Muscle of back (tissue), 3 donors: ENCODE measurements at regions not wholly inside any gene's neighbourhood (a gene's known extent, or its start where the extent isn't known, plus 50 kb on each side); places are given as distances from the start of the nearest gene placed in this dataset.
"Not testable (repeated sequence)": the region's sequence is repeated elsewhere in the genome, so short reads cannot be mapped to it uniquely, and the experiment has no call there.

Source experiments
- DNase-seq, 3 donors: peaks; one replicate each; pipeline versions ENCODE4 v3.0.0 to v3.0.0-alpha.2; 2013

DNA sequence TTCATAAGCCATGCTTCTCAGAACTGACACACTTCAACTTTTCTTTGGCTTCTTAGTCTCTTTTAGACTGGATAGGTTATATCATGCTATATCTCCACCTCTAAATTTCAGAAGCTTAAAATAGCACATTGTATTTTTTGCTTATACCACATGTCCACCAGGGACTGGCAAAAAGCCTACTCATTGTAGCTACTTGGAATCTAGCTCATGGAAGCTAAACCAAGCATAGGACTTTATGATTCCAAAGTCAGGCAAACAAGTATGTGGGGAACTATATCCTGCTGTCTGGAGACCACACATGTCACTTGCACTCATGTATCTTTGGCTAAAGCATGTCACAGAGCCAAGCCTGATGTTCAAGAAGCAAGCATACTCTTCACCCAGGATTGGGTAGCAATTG is 245.0 kb upstream of the RASGRP1 start:
- peak in 1 of 3 donors; percentile 19 for DNase-seq

DNA sequence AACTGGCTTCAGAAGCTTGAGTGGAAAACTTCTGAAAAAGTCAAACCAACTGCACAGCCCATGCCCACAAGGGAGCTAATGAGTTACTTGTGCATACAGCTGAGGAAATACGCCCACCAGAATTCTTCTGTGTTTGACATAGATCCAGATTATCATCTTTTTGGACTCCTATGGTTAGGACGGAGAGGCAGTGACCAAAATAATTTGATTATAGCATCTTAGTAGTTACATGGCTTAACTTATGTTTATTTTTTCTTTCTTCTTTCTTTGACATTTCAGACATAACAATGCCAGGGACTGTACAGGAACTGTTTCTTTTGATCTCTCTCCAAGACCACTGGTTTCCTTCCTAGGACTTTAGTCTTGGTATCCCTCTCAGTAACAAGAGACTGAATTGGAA is 246.1 kb upstream of the RASGRP1 start:
- no peak for DNase-seq

DNA sequence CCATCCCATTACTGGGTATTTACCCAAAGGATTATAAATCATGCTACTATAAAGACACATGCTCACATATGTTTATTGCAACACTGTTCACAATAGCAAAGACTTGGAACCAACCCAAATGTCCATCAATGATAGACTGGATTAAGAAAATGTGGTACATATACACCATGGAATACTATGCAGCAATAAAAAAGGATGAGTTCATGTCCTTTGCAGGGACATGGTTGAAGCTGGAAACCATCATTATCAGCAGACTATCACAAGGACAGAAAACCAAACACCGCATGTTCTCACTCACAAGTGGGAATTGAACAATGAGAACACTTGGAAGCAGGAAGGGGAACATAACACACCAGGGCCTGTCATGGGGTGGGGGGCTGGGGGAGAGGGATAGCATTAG is 249.6 kb upstream of the RASGRP1 start:
- DNase-seq = not testable (repeated sequence)

DNA sequence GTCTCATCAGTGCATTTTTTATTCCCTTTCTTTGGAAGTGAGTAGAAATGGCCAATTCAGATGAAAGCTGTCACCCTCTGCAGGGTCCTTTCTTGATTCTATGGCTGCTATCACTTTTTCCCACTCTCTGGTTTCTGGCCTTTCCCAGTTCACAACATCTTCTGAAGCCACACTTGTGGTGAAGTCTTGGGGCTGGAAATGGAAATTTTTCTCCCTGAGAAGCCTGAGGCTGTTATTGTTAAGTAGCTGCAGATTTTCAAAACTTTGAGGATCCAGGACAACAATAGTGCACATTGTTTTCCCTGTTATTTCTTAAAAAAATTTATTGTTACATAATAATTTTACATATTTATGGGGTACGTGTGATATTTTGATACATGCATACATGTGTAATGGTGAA is 250.3 kb upstream of the RASGRP1 start:
- no peak for DNase-seq

DNA sequence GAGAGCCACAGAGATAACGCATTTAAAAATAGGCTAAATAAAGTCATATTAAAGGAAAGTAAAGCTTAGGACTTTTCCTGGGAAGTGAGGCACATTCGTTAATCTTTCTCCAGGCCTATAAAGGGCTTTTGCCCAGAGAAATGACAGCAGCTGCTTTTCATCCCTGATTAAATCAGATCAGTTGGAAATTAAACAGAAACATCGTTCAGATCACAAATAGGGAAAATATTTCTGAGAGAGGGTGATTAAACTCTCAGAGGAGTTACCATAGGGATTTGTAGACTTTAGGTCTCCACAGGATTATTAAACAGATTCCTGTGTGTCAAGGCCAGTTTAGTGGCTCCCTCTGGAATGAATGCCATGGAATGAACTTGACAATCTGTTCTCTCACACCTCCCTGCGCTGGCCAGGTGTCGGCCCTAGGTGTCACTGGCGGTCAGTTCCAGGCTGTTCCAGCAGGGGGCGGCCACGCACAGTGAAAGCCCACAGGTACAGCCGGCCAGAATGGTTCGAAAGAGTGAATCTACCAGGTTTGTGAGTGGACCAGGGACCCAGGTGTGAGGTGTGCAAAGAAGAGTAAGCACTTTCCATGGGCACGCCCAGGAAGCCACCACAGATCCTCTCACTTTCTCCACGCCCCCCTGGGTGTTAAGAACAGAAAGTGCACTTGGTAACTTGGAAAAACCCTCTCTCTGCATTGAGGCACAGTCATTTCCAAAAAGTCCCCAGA is 253.0 kb upstream of the RASGRP1 start:
- peak; percentile 69 to 83 (median 70) for DNase-seq

DNA sequence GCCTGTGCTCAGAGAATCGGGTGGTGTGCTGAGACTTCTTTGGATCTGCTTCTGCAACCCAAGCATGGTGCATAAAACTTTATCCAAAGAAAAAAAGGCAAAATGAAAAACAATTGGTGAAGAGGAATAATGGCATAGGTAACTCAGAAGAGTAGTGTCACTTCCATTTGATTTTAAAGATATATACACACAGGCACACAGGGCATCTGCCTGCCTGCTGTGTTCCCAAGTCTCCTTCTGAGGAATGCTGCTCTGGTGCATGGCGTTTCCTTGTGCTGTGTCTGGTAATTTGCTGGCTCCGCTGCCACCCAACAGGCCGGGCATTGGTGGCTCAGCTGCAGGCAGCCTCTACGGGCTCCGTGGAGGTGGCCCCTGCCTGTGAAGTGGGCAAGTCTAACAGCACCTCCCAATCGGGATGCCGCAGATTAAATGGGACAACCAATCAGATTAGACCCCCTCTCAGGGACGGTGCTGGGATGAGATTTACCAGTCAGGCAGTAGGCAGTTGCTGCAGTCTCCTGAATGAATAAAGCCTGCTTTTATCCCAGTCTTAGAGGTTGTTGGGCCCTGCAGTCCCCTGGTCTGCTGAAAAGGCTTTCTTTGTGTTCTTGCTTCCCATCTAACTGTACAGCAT is 253.7 kb upstream of the RASGRP1 start:
- DNase-seq = no peak

DNA sequence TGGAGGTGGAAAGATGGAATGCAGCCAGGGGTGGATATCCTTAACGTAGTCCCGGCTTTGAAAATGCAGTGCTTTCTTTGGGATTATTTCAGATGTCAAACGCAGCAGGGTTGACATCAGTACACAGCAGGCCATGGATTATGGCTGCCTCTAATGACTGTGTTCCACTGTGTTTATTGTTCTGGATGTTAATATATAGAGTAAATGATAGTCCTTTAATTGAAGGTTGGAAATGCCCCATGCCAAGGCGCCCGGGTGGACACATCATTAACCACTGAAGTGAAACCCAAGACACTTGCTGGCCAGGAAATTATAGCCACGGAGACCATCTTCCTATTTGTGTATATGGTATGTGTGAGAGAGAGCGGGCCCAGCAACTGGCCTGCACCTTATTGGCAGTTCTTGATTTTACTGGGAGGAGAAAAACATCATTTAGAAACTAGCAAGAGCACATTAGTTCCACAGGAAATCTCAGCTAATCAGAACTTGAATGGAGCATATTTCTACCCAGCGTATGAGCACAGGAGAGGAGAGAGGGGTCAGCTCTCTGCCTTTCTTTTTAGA is 254.9 kb upstream of the RASGRP1 start:
- DNase-seq = no peak

DNA sequence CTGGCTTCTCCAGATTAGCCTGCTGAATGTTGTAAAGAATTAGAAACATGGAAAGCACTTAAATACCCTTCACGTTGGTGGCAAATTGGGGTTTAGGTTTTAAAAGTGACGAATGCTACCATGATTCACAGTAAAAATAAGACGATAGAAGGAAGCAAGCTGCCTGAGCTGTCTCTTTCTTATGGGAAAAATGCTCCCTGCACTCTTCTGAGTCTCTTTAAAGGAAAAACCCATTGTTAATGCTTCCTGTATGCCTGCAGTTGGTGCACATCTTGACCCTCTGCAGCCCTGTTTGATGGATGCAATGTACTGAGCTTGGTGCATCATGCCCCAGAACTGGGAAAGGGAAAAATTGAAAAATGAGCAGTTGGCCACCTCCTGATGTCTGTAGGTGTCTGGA is 258.6 kb upstream of the RASGRP1 start:
- DNase-seq = no peak

DNA sequence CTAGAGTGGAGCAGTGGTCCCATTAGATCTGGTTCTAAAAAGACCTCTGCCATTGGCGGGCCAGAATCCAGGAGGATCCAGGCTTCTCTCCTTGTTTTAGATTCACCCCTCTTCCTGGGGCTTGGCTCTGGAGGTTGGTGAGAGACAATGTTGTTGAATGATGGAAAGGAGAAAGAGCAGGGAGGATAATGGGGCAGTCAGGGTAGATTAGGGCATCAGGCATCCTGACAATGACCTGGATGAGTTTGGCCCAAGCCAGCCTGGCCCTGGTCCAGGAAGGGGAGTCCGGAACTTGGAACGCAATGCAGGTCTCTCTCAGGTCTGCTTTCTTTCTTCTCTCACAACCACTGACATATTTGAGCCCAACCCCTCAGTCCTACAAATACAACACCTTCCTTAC is 260.1 kb upstream of the RASGRP1 start:
- DNase-seq = no peak

DNA sequence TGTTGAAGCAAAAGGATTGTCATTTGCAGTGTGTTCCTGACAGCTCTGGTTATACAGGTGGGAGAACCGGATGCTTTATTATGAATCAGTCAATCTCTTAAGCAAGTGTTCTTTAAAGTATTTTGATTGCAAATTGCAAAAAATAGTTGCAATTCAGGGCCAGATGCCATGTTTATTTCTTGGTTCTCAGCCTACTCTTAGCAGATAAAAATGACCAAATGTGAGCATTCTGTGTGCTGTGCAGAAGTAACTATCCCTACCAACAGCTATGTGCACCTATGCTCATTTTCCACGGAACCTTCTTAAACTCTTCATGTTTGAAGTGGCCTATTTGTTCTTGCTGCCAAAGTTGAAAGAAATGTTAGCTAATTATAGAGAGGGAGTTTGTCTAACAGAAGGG is 262.3 kb upstream of the RASGRP1 start:
- no peak for DNase-seq

DNA sequence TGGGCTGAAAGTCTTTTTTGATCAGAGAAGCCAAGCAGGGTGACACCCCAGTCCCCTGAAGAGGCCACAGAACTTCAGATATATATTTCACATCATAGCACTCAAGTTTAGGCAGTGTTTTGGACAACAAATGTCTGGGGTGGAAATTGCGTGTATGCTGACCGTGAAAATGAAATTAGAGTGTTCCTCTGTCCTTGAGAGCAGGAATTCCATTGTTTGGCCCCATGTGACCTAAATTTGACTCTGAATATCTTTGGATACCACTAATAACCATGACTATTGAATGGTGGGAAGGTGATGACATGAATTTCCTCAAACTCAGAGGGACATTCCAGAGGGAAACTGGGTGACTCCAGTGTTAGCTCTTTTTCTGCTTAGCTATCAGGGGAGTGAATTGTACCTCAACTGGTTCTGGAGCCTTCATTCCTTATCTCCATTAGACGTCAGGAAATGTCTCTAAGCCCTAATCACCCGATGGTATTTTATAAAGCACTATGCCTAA is 263.5 kb upstream of the RASGRP1 start:
- DNase-seq = peak in 1 of 3 donors; percentile 79

DNA sequence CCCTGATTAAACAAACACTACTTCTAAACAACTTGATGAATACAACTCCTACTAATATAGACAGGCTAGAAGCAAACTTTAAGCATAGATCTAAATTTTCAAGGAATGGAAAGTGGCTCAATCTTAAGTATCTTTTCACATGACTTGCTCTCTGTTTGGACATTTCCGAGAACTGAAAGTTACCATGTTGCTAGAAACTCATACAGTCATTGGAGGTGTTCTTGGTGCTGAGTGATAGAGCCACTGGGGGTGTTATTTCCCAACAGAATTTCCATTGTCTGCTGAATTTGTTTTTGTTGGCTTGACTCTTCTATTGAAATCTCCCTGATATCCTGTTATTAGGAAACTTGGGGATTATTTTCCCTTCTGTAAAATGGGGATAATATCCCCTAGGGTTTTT is 264.5 kb upstream of the RASGRP1 start:
- no peak for DNase-seq

DNA sequence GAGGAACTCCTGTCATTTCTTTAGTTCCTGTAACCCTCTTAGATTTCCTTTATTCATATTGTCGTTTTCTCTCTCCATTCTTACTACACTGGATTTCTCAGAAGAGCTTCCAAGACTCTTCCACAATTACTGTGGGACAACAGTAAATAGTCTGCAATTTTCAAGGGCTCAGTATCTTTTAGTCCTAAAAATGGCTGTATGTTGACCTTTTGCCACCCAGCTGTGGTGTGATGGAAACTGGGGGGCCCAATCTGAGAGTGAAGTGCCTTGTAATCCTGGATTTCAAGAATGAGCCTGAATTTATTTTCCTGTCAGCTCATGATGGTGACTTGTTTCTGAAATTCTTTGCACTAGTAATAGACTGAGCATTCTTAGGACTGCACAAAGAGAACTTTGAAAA is 277.6 kb upstream of the RASGRP1 start:
- DNase-seq = no peak

DNA sequence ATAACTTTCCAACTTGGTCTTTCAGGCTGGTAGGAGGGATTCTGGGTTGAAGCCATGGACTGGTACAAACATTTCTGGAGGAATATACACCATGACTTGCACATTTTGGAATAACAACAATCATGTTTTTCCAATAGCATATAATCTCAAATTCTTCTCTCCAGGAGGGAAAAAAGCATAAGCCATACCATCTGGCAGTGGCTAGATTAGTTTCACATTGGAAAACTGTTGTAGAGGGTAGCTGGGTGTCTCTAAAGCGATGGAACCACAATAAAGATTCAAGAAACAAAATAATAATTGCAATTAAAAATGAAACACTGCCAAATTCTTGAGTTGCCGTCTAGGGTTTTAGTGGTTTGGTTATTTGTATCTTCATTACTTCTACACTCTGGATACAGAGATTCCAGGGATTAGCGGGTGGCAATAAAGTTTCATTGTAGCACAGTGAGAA is 278.5 kb upstream of the RASGRP1 start:
- no peak for DNase-seq

DNA sequence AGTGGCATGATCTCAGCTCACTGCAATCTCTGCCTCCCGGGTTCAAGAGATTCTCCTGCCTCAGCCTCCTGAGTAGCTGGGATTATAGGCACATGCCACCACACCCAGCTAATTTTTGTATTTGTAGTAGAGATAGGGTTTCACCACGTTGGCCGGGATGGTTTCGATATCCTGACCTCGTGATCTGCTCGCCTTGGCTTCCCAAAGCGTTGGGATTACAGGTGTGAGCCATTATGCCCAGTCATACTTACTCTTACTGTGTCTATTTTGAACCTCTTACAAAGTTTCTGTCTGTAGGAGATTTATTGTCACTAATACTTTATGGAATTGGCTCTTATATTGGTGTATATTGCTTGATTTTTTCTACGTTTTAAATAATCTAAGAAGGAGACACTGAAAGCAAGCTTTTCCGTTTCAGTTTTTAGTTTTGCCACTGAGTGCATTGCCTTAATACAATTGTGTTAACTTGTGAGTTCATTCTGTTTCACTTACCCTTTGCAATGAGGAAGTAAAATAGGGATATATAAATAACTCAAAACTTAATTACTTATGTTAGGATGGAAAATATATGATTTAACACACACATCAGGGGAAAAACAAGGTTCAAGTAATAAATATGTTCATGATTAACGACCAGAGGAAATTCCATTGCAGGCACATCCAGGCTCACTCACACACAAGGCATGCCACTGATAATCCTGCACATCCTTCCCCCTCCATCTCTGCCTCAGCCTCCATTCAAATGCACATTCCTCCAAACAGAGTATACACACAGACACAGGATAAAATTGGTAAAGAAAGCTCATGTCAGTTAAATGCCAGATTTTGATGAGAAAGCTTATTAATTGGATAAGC is 279.3 kb upstream of the RASGRP1 start:
- peak in 2 of 3 donors; percentile 62 to 91 for DNase-seq

DNA sequence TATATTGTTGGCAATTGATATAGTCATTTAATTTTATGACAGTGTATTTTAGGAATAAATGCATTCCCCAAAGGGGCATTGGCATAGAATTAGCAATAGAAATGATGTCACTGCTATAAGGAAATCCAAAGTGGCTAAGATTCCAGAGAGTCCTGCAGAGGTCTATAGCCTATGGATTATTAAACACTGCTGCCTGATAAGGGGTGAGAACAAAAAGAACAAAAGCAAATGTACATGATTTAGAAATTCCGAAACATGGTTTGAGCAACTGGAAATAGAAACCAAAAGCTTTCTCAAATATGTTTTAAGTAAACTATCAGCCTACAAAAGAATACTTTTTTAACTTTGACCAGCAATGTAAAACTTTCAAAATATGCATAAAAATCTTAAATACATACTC is 280.1 kb upstream of the RASGRP1 start:
- no peak for DNase-seq

DNA sequence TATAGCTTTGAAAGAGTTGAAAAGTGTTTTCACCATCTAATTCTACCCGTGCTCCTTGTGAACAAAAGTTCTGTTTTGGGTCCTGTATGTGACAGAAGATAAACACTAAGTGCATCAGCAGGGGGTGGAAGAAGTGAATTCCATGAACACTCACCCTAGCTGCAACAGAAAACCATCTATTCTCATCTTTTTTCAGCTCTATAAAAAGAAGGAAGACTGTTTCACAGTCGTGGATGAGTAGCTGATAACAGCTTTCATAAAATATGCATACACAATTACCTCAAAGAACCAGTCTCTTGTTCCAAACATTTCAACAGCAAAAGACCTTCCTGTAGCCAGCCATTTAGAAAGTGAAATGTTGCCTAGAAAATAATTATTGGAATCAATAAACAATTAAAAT is 281.7 kb upstream of the RASGRP1 start:
- DNase-seq = no peak

DNA sequence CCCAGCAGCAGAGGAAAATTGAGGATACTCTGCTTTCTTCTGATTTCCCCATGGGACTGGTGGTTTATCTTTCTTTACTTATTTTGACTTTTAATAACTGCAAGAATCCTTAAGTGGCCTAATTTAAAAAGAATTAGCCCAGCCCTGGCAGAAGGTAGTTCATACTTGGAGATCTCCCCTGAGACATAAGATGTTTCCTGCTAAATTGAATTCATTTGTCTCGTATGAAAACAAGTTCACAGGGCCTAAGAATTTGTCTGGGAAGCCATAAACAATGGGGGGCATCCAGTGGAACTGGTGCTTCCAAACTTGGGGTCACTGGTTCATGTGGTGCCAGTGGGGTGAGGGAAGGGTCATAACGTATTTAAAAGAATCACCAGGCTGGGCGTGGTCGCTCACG is 283.1 kb upstream of the RASGRP1 start:
- no peak for DNase-seq

DNA sequence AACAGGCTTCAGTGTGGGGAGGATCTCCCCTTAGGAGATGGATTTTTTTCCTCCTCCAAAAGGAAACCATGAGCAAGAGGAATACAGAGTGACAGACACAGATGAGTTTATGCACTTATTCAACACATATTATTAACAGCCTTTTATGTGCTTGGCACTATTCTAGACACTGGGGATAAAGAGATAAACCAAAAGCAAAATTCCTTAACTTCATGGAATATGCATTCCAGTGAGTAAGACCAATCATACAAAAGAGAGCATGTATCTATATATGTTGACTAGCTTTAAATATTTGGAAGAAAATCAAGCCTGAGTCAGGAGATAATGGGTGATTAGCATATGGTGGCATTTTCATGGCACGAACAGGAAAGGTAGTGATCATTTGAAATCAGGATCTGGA is 284.4 kb upstream of the RASGRP1 start:
- no peak for DNase-seq

DNA sequence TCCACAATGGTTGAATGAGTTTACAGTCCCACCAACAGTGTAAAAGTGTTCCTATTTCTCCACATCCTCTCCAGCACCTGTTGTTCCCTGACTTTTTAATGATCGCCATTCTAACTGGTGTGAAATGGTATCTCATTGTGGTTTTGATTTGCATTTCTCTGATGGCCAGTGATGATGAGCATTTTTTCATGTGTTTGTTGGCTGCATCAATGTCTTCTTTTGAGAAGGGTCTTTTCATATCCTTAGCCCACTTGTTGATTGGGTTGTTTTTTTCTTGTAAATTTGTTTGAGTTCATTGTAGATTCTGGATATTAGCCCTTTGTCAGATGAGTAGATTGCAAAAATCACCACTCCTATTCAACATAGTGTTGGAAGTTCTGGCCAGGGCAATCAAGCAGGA is 287.6 kb upstream of the RASGRP1 start:
- DNase-seq = not testable (repeated sequence)

DNA sequence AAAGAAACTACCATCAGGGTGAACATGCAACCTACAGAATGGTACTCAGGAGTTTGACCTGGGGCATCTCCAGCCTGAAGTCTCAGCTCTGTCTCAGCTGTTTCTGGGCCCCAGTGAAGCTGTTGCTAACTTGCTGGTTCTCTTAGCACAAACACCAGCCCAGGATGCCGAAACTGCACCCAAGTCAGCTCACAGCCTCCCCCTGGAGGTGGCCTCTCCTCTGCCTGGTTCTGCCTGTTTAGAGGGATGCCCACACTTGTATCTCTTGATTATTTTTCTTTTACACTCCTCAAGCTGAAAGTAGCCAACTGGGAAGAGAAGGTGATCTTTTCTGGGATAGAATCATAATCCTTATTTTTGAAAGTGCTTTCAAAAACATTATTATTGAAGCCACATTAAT is 289.0 kb upstream of the RASGRP1 start:
- DNase-seq = no peak

DNA sequence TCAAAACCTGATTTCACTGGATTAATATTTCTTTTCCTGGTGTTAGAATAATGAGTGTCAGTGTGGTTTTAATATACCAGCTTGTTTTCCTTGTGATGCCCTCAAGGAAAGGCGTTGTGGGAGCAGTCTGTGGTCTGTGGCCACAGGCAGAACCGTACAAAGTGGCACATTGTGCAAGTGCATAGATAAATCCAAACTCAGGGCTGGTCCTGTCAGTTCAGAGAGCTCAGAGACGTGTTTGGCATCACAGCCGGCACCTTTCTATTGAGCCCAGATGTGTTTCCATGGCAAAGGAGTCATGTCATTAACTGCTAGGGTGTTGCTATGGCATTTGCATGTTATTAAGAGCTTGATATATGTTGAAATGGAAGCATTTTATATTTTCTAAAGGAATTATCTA is 289.9 kb upstream of the RASGRP1 start:
- no peak for DNase-seq
